NCI-H526 treated with DMSO at 0.1 percent for 48 hours (cell line): ENCODE measurements at regions not wholly inside any gene's neighbourhood (a gene's known extent, or its start where the extent isn't known, plus 50 kb on each side); places are given as distances from the start of the nearest gene placed in this dataset.

Experiments used
- DNase-seq: peaks from one replicate; lab custom pipeline; 2025; lab: John Stamatoyannopoulos, UW

DNA sequence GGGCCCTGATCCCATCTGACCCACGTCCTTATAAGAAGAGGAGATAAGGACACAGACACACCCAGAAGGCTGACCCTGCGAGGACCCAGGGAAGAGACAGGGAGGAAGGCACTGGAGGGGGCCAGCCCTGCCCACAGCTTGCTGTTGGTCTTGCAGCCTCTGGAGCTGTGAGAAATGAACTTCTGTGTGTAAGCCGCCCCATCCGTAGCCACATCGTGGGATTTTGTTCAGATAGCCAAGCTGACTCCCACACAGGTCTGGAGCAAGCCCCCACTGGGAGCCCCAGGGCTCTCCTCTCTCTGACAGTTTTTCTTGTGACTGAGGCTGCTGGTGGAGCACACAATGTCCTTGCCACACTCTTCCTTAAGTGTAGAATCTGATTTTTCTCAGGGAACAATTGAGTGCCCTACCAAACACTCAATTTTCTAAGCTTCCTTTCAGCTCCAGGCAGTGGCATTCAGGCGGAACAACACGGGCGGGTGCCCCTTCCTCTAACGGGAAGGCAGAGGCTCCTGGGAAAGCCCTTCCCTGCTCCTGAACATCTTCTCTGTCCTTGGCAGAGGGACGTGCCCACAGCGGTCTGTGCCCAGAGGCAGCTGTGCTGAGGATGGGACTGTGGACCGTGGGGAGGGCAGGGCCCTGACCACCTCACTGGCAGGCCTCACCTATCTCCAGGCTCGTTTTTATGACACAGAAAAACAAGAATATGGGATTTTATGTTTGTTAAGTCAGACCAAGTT lies 160.6 kb upstream of the SHH start:
- no peak for DNase-seq

DNA sequence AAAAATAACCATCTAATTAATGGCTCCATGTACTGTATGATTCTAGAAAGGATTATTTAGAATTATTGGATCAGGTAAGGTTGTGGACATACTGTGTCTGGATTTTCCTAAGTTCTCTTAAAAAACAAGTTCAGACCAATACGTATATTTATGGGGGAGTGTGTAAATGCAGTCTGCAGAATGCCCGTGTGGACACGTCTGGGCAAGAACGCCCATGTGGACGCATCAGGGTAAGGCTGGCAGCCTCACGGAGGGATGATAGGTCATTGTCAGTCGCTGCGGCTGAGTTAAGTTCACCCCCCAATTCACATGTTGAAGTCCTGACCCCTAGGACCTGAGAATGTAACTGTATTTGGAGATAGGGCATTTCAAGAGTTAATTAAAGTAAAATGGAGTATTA lies 160.0 kb upstream of the SHH start:
- DNase-seq: no peak

DNA sequence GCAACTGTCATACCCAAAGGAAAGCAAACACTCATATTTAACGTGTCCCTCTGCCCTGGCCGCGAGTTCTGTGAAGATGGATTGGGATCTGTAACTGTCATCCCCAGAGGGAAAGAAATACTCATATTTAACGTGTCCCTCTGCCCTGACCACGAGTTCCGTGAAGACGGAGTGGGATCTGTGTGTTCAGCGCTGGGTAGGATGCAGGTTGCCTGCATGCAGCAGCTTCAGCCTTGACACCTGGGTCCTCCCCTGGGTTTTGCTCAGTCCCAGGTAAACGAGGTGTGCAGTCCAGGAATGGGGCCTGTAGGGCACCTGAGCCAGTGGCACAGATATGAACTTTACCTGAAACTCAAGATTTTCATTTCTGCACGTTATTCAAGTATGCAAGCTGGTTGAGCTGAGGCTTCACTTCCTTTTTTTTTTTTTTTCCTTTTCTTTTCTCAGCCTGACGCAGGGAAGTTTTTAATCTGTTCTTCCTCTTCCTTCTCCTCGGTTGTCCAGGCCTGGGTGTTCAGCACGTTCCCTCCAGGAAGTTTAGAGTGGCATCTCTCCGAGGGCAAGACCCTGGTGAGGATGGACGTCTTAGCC lies 159.0 kb upstream of the SHH start:
- DNase-seq: no peak

DNA sequence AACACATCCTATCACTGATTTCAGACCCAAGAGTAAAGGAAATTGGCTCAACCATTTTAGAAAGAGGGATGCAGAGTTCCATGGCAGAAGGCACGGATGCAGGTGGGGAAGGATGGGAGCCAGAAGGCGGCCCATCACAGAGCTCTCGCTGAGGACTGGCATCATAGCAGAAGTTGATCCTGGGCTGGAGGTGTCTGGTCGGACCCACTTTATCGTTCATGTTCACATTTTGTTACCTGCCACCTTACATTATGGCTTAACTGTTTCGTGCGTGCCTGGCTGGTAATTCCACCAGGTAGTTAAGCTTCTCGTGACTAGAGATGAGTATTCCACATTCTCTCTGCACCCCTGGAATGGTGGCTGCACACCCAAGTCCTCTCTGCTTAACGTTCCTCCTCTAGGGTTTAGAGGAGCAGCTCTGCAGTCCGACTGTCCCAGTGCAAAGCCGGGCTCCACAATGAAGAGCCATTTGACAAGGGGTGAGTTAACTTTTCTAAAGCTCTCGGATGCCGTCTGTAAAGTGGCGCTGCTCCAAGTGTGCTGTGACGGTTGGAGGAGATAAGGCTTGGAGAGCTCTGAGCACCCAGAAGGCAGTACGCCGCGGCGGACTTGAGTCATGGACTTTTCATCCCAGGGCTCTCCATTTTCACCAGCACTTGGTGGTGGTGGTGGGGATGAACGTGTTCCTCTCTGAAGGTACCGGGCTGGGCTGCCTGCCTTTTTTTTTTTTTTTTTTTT lies 157.1 kb upstream of the SHH start:
- DNase-seq: no peak

DNA sequence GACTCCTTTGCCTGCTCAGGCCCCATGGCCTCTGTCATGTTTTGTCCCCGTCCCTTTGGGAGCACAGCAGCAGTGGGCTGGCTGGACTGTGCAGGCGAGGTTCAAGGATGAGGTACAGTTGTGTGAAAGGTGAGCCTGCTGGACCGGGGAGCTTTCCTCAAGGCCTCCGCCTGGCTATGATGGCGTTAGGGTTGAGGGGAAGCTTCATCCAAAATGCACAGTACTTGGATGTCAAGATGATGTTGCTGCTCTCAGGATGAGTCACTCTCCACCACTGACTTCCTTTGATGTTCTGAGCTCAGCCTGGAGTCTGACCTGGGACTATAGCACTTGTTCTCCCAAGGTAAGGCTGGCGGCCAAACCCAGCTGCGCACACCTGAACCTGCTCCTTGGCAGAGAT lies 152.7 kb upstream of the SHH start:
- no peak for DNase-seq

DNA sequence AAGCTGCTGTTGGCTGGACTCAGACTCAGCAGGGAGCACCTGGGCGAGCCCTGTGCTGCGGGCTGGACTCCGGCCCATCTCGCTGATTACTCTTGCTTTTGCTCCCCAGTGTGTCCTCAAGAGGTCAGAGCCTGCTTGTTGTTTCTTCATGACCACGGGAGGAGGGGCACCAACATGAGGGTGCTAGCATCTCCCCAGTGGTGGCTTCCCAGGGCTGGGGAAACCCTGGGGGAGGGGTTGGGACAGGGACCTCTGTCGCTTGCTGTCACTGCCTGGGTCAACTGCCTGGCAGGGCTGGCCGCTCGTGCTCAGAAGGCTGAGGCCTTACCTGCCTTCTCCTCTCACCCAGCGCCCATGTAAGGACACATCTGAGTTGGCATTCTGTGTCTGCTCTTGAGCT lies 152.3 kb upstream of the SHH start:
- no peak for DNase-seq

DNA sequence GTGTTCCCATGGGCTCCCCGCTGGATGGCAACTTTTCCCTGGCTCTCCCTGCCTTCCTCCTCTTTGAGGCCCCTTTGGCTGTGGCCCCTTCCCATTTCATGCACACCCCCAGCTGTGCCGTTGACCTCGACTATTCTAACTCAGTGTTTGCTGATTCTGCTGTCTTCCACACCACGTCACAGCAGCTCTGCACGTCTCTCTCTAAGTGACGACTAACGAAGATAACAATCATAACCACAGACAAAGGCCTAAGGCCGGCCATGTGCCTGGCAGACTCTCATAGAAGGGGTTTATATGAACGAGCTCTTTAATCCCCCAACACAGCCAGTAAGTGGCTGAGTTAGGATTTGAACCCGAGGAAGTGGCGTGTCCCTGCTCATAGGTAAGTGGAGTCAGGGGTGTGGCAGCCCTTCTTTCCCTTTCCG lies 151.5 kb upstream of the SHH start:
- DNase-seq: no peak

DNA sequence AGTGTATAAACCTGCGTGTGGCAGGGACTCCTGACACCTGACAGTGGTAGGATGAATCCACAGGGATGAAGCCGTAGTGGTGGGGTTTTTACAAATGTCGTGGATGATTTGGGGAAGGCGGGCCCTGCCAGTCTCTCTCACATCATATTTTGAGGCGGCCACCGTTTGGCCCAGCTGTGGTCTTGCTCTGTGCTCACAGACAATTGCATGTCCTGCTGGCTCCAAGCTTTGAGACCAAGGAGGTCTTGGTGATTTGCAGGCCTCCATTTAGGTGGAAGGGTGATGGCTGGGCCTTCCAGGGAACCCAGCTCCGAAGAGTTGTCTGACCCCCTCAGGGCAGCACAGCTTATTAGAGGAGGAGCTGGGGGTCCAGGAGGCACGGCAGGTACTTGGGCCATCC lies 151.1 kb upstream of the SHH start:
- no peak for DNase-seq

DNA sequence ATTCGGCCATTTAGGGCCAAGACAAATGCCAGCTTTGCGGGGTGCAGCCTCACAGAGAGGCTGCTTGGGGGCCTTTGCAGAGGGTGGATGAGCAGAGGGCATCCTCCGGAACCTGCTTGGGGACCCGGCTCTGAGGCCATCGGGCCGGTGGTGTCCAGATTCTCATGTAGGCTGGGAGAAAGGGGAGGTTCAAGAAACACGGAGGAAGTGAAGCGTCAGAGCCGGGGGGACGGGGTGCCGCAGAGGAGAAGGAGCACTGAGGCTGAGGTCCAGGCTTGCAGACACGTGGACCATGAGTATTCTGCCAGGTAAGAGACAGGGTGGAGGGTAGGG lies 150.7 kb upstream of the SHH start:
- DNase-seq: no peak

DNA sequence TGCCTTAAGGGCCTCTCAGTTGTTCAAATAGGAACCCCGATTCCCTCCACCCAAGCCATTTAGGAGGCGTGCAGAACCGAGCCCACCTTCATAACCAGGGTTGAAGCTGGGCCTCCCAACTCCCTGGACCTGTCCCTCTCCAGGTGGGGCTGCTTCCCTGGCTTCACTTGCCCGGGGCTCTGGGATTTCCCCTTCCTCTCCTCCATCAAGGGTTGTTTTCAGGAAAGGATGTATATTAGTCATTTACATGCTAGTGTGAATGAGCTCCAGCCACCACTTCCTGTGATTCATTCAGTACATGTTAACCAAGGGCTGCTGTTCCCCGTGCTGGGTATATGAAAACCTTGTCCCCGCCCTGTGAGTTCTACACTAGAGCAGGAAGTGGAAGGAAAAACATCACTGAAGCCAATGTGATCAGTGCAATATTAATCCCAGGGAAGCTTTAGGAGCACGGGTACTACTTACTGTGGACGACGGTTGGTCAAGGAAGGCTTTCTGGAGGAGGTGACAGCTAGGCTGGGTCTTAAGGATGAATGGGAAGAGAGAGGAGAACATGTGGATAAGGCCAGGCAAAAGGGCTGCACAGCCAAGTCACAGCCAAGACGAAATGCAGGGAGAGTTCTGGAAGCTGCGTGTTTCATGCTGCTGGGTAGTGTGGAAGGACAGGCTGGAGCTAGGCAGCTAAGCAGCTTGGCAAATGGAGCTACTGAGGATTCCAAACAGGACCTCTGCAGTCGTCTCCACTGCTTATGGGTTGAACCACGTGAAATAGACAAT lies 150.1 kb upstream of the SHH start:
- DNase-seq: no peak

DNA sequence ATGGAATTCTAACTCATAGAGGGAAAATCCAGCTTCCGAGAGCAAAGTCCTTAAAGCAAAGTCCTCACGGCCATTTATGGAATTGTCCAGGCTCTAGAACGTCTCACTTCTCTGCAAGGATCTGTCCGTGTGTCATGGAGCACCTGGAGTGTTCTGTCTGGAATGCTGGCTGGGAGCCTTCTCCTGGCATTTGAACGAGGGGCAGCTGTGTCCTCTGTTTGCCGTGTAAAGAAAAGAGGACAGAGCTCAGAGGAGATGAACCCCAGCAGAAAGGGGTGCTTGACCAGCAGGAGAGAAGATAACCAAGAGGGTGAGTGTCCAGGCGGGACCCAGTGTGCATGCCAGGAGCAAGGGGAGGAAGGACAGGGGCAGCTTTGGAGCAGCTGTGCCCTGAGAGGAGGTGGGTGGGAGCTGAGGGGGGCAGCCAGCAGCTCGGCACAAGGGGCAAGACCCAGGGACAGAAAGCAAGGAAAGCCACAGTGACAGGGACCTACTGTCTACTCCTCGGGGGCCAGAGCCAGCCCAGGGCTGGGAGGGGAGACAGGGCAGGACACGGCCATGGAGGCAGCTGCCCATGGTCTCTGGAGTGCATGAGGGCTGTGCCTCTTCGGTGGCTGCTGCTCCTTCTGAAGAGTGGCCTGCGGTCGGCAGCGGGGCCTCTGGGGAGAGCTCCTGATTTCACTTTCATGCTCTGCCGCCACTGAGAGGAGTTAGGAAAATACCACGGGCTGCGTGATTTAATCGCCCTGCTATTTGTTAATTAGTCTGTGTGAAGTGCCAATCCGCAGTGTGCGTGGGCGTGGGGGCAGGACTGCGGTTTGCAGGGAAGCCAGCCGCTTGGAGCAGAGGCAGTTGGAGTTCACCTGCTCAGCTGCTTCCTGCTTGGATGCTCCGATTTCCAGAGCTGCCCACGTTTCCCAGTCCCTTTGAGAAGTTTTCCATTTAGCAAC lies 149.3 kb upstream of the SHH start:
- DNase-seq: peak; percentile 29

DNA sequence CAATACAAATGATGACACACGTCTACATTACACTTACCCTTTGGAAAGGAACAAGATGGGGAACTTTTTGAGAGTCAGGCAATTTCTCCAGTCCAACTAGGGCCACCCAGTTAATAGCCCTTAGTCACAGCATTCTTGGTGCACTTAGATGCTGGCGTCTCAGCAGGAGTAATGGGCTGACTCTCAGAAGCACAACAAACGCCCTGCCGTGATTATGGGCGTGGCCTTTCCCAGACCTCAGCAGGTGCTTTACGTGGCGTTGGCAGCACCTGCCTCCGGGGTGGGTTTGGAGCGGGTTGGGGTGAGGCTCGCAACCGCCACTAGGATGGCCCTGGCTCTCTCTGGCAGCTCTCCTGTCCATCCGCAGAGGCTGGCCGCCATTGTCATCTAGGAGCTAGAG lies 147.6 kb upstream of the SHH start:
- no peak for DNase-seq

DNA sequence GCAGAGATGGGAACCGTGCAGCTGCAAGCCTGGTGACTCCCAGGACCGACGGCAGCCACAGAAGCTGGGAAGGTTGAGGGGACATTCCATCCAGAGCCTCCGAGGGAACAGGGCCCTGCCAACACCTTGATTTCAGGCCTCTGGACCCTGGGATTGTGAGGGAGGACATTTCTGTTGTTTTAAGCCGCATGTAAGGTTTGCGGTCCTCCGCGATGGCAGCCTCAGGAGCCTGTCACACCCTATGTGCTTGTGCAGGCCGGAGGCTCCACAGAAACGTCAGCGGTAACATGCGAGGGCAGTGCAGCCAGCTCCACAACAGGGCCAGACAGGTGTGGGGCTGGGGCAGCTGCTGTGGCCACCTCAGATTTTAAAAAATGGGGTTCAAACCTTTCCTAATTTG lies 144.7 kb upstream of the SHH start:
- no peak for DNase-seq

DNA sequence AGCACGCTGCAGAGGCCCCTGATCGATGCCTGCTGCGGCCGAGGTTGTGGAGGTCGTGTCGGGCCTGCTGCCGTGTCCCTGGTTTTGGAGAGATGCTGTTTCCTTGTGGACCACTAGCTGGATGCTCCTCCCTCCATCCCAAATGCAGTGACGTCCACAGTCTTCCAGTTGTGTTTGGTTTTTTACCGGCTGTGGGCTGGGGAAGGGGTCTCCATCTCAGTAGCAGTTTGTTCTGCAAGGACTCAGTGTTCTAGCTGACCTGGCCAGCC lies 143.0 kb upstream of the SHH start:
- DNase-seq: no peak

DNA sequence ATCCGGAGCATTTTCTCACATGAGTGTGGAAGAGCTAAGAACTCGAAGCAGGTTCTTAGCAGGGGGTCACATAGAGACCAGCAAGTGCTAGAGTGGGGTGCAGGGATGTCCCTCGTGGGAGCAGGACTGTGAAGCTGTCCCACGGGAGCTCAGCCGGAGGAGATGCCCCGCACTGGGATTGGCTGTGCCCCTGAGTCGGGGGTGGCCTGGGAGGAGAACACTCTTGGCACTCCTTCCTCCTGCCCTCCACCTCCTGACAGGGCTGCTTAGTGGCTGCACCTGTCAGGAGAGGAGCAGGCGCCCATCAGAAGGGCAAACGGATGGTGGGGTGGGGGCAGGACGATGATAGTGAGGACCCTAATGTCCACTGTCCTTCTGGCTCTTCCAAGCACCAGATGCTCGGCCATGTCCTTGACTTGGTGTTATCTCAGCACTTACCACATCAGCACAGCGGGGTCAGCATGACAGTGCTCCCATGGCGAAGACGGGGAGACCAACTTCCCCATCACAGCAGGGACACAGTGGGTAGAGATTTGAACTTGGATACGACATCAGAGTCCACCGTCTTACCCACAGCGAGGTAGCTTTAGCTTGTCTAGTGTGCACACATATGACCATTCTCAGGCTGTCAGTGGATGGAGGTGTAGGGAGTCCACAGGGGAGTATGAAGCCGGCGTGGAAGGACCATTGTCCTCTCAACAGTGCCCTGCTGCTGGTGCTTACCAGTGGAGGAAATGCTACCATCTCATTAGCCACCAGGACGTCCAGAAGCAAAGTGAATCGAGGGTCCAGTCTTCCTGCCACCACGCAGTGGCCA lies 142.5 kb upstream of the SHH start:
- DNase-seq: no peak

DNA sequence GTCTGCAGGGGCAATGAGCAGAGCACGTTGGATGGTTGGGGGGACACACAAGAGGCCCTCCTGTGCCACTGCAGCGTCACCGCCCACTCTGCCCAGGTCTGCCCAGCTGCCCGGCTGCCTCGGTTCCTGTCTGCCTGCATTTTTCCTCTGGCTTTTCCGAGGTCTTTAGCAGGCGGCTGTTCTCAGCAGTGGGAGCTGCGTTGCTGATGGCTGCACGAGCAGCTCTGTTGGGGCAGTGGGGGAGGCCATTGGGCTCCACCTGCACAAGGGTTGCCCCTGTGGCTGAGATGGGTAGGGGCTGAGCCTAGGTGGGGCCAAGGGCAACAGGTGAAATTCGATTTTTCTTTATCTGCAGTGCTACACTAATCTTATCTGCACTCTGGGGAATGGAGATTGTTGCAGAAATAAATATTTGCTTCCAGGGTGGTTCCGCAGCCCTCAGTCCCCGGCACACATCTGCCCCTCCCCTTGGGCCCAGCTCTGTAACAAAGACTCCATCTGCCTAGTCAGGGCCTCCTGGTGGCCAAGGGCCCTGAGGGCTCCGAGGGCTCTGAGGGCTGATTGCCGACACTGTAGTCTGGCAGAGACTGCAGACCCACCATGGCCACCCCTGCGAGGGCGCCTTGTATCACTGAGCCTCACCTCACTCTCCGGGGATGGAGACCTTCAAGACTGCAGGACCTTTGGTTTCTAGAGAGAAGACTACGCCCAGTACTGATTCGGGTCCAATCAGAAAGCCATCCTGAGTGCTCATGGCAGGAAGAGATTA lies 141.7 kb upstream of the SHH start:
- DNase-seq: no peak

DNA sequence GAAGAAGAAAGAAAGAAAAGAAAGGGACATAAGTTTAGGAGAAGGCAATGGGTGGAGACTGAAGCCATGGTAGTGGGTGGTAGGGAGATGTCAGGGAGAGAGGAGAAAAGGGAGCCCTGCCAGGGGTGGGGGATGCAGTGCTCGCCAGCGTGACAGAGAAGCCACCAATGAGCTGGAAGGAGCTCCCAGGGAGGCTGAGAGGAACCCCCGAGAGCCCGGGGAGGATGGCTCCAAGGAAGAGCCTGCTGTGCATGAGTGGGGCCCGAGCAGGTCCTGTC lies 141.2 kb upstream of the SHH start:
- no peak for DNase-seq

DNA sequence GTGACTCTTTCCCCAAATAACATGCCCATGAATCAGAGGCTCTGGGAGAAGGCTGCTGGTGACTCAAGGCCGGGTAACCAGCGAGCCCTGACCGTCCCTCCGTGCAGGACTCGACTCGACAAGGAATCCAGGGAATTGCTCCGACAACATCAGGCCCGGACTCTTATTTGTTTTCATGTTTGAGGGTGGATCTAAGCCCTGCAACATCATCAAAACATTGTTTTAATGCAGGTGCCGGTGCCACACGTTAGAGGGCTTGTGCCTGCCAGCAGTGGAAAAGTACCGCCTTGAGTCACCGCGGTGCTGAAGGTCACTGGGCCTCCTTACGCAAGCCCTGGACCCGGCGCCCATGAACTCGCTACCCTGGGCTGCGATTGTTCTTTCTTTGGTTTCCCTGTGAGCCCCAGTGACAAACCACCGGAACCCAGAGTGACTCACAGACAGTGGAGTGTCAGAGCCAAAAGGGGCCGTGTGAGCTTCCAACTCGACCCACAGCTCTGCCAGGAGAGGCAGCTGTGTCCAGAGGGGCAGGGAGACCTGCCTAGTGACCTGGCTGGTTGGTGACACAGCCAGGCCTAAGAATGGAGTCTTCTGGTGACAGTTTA lies 139.4 kb upstream of the SHH start:
- DNase-seq: no peak

DNA sequence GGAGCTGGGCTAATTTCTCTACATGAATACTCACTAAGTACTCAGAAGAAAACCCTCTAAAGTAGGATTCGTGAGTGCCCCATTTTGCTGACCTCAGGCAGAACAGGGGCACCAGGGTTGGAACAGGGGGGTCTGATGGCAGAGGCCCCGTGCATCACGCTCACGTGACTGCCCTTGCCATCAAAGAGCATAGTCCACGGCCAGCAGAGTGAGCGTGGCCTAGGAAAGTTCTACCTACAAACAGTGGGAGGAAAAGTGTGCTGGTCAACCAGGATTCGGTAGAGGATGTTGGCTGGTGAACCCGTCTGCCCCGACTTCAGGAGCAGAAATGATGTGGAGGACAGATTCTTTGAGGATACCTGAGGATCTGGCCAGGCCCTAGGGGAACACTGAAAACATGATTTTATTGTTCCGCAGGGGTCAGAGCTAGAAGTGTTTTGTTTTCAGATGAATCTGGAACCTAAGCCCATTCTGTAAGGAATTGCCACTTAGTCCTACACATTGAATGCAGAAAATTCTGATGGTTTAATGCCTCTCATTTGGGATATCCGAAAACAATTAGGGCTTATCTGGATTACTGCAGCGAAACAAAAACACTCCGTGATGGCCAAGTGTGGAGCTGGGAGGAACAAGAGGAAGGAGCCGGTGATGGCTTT lies 138.8 kb upstream of the SHH start:
- no peak for DNase-seq

DNA sequence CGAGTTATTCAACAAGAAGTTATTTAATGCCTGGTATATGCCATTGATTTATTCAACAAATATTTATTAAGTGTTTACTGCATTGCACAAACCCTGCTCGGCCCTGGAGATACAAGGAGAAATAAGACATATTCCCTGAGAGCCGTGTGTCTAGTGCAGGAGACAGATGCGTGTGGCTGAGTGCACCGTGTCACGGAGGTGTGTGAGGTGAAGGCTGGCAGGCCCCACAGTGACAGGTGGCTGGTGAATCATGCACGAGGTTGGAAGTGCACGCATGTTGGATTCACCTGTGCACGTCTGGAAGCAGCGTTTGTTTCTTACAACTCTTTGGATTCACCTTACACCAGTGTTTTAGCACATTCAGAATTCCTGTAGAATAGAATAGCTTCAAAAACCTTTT lies 136.6 kb upstream of the SHH start:
- DNase-seq: no peak
